ENCODE measurements at regions not wholly inside any gene's neighbourhood (a gene's known extent, or its start where the extent isn't known, plus 50 kb on each side); places are given as distances from the start of the nearest gene placed in this dataset.

- no peak for ATAC-seq
- no peak overlapping the region for H3K27ac ChIP-seq
- FAIRE-seq: no peak
- TF ChIP-seq ZNF302 (CRISPR knock-in tag; IDR thresholded peaks at IDR 0.05) (no peak), RNF2 (IDR thresholded peaks at IDR 0.05; ENCODE audit: borderline replicate concordance, low read depth) (no peak), PBX3 (IDR thresholded peaks at IDR 0.05) (no peak), JUNB (IDR thresholded peaks at IDR 0.05) (no peak), TFCP2L1 (CRISPR knock-in tag; IDR thresholded peaks at IDR 0.05) (no peak), POLR2AphosphoS2 (conservative IDR thresholded peaks at IDR 0.05; ENCODE audit: low read length) (no peak), JUN (IDR thresholded peaks at IDR 0.05) (no peak), HEYL (CRISPR knock-in tag; IDR thresholded peaks at IDR 0.05) (no peak), EP300 (IDR thresholded peaks at IDR 0.05) (no peak), POLR2A (IDR thresholded peaks at IDR 0.05; ENCODE audit: low read length) (no peak), FOXS1 (CRISPR knock-in tag; IDR thresholded peaks at IDR 0.05) (no peak), HOXB13 (CRISPR knock-in tag; IDR thresholded peaks at IDR 0.05; ENCODE audit: low read depth) (no peak), PHF8 (IDR thresholded peaks at IDR 0.05; ENCODE audit: borderline replicate concordance, low read depth) (no peak), RAD21 (conservative IDR thresholded peaks at IDR 0.05 in 1 of 2, IDR thresholded peaks at IDR 0.05 in 1 of 2) (no peak), MAFK (IDR thresholded peaks at IDR 0.05; ENCODE audit: partially characterized antibody) (no peak), REST (IDR thresholded peaks at IDR 0.05) (no peak), HMGXB4 (CRISPR knock-in tag; IDR thresholded peaks at IDR 0.05; ENCODE audit: borderline replicate concordance) (no peak), USF2 (IDR thresholded peaks at IDR 0.05) (no peak)
- no peak for DNase-seq (ENCODE audit: low read depth in 1 of 2, low spot score in 1 of 2)
- H3K4me1 ChIP-seq: peaks cover 17% of the 10 kb centered on the region; the same call in 2 of the 3 replicates
- 42% methylated on average over 1 of the region's 1 CpG for WGBS (ENCODE audit: missing lambda C conversion rate)
- CTCF ChIA-PET: interaction anchor here (4.8 to 7.1 kb wide), 2 partner anchors 234 to 281 kb away, joined by 62 to 77 read pairs; no protein-coding TSS in a partner anchor
- no peak overlapping the region for H3K4me3 ChIP-seq
- POLR2A ChIA-PET: no interaction called here
- no peak overlapping the region for H3K4me2 ChIP-seq
- H3K9me3 ChIP-seq: no peaks in the 10 kb centered on the region
Observed at GRCh38 chr3:59578129-59578528, 528.3 kb upstream of the CFAP20DC start.

GRCh38 chr3:59576606-59577005, 526.8 kb upstream of the CFAP20DC start:
- ChIA-PET POLR2A (no interaction called here), CTCF (interaction anchor here (0.7 to 7.1 kb wide), 8 partner anchors 11 to 283 kb away, joined by 3 to 77 read pairs (median 4); no protein-coding TSS in a partner anchor)
- H3K9me3 ChIP-seq: no peaks in the 10 kb centered on the region
- no peak overlapping the region for H3K4me3 ChIP-seq
- WGBS (ENCODE audit: missing lambda C conversion rate): 53% methylated on average over 3 of the region's 3 CpGs
- TF ChIP-seq MAFK (IDR thresholded peaks at IDR 0.05; ENCODE audit: partially characterized antibody) (no peak), PBX3 (IDR thresholded peaks at IDR 0.05) (no peak), CBX8 (IDR thresholded peaks at IDR 0.05) (no peak)
- no peak overlapping the region for H3K27ac ChIP-seq
- ATAC-seq: no peak
- no peak for DNase-seq (ENCODE audit: low read depth in 1 of 2, low spot score in 1 of 2)
- no peak for FAIRE-seq
- H3K4me1 ChIP-seq: peaks cover 17% of the 10 kb centered on the region; the same call in 2 of the 3 replicates
- no peak overlapping the region for H3K4me2 ChIP-seq
